GM12878 (cell line): ENCODE measurements at regions not wholly inside any gene's neighbourhood (a gene's known extent, or its start where the extent isn't known, plus 50 kb on each side); places are given as distances from the start of the nearest gene placed in this dataset.

ENCODE experiments used
- ATAC-seq: fragments of 200-7000 bp; cut with Tn5 transposase; 3 replicates; pipeline ENCODE4 v1.9.1; 2020; ENCODE audit warnings: mild to moderate bottlenecking, moderate library complexity
- BruUV-seq: library from RNA; stranded (reverse); fragments of 400-500 nt; replicated peaks from 2 replicates; lab custom pipeline; 2021; lab: Mats Ljungman, UMichigan
- CTCF ChIA-PET: fragments of 300-600 bp; sonication (Branson Sonifier 250); formaldehyde crosslinking; extraction: SDS; loops from one replicate; lab custom pipeline; 2021; ENCODE audit warnings: inconsistent platforms; lab: Yijun Ruan, JAX
- POLR2A ChIA-PET: fragments of 350-600 bp; formaldehyde crosslinking; extraction: SDS; loops from one replicate; lab custom pipeline; 2021; ENCODE audit warnings: inconsistent platforms; lab: Charles Lee
- RAD21 ChIA-PET: fragments of 300-600 bp; sonication (Branson Sonifier 250); formaldehyde crosslinking; loops from one replicate; lab custom pipeline; 2023; ENCODE audit warnings: antibody characterized with exemption; ENCODE audit not compliant: unreplicated experiment; lab: Charles Lee
- SMC1A ChIA-PET: fragments of 300-600 bp; sonication (Branson Sonifier 250); formaldehyde crosslinking; loops from one replicate; lab custom pipeline; 2023; ENCODE audit not compliant: unreplicated experiment, uncharacterized antibody; lab: Charles Lee
- DNase-seq: peaks from one replicate; pipeline ENCODE4 v3.0.0-alpha.2; 2011; ENCODE audit warnings: low read depth, low spot score
- FAIRE-seq: peaks from 3 replicates; lab custom pipeline; 2011; peaks lifted over from hg19 to GRCh38; lab: Jason Lieb, UNC
- H2AFZ ChIP-seq: 2 replicates; pipeline ENCODE4 v1.6.0; 2011; ENCODE audit warnings: low read depth, low read length, control low read depth; ENCODE audit not compliant: control insufficient read depth
- H3K27ac ChIP-seq: 2 replicates; pipeline ENCODE4 v1.5.1; 2011; ENCODE audit warnings: control low read depth; ENCODE audit not compliant: control insufficient read depth, insufficient read depth
- H3K27me3 ChIP-seq, 2 experiments: replicated peaks in 1 of 2; 2 replicates each; pipeline versions ENCODE4 v1.6.0 to v1.6.1; 2011; ENCODE audit warnings: low read length in 1 of 2; ENCODE audit not compliant: control insufficient read depth in 2 of 2, insufficient read depth in 2 of 2
- H3K36me3 ChIP-seq, 2 experiments: 2 replicates each; pipeline ENCODE4 v1.5.1; 2011; ENCODE audit warnings: low read length in 1 of 2; ENCODE audit not compliant: control insufficient read depth in 2 of 2, insufficient read depth in 2 of 2
- H3K4me1 ChIP-seq: 2 replicates; pipeline ENCODE4 v1.6.1; 2011; ENCODE audit warnings: mild to moderate bottlenecking, low read length, moderate library complexity, mixed read lengths; ENCODE audit not compliant: control insufficient read depth, insufficient read depth
- H3K4me2 ChIP-seq: 2 replicates; pipeline ENCODE4 v1.6.0; 2011; ENCODE audit warnings: control low read depth; ENCODE audit not compliant: control insufficient read depth, insufficient read depth
- H3K4me3 ChIP-seq: fragments of 200-600 bp; sonication (generic); 2 replicates; pipeline ENCODE4 v1.5.1; 2016
- H3K79me2 ChIP-seq: 2 replicates; pipeline ENCODE4 v1.6.0; 2011; ENCODE audit warnings: low read length; ENCODE audit not compliant: control insufficient read depth, insufficient read depth
- H3K9ac ChIP-seq: 2 replicates; pipeline ENCODE4 v1.8.0; 2011; ENCODE audit warnings: low read length, control low read depth, mixed read lengths; ENCODE audit not compliant: control insufficient read depth, insufficient read depth
- H3K9me3 ChIP-seq: replicated peaks from 3 replicates; pipeline ENCODE4 v1.5.1; 2011; ENCODE audit warnings: mild to moderate bottlenecking, low read length; ENCODE audit not compliant: control insufficient read depth, insufficient read depth
- H4K20me1 ChIP-seq: 2 replicates; pipeline ENCODE4 v1.6.0; 2011; ENCODE audit not compliant: control insufficient read depth, insufficient read depth
- BCL3 ChIP-seq: IDR thresholded peaks from 2 replicates; pipeline ENCODE4 v1.6.1; 2011; ENCODE audit warnings: borderline replicate concordance, low read depth, mild to moderate bottlenecking, moderate library complexity, low read length; ENCODE audit not compliant: insufficient read depth, poor library complexity, severe bottlenecking
- BMI1 ChIP-seq: fragments of 450-650 bp; IDR thresholded peaks from 2 replicates; pipeline ENCODE4 v1.6.1; 2016; ENCODE audit warnings: mild to moderate bottlenecking, moderate library complexity, borderline replicate concordance
- CBX5 ChIP-seq: sonication (generic); IDR thresholded peaks from 2 replicates; pipeline ENCODE4 v1.6.1; 2016; ENCODE audit warnings: low read depth, moderate library complexity, mild to moderate bottlenecking, inconsistent platforms
- CHD2 ChIP-seq: IDR thresholded peaks from 2 replicates; pipeline ENCODE4 v1.6.1; 2011; ENCODE audit warnings: low read depth, low read length, improper control_type of control experiment, borderline replicate concordance
- E4F1 ChIP-seq: fragments of 450-650 bp; IDR thresholded peaks from 2 replicates; pipeline ENCODE4 v1.6.1; 2018; ENCODE audit warnings: borderline replicate concordance, mild to moderate bottlenecking; ENCODE audit not compliant: partially characterized antibody
- EED ChIP-seq: sonication (generic); IDR thresholded peaks from 2 replicates; pipeline ENCODE4 v1.6.1; 2016; ENCODE audit warnings: antibody characterized with exemption, low read depth
- ETV6 ChIP-seq, 2 experiments: fragments of 450-650 bp in 1 of 2; IDR thresholded peaks in 1 of 2; conservative IDR thresholded peaks in 1 of 2; 2 replicates each; pipeline ENCODE4 v1.6.1; 2014; ENCODE audit warnings: antibody characterized with exemption in 1 of 2, borderline replicate concordance in 1 of 2, low read depth in 1 of 2, mild to moderate bottlenecking in 1 of 2, moderate library complexity in 1 of 2
- HDAC2 ChIP-seq: fragments of 200-600 bp; sonication (generic); IDR thresholded peaks from 2 replicates; pipeline ENCODE4 v1.6.1; 2017
- KAT2A ChIP-seq: conservative IDR thresholded peaks from 2 replicates; pipeline ENCODE4 v1.6.1; 2011; ENCODE audit warnings: low read depth, low read length; ENCODE audit not compliant: control insufficient read depth
- NFYB ChIP-seq: IDR thresholded peaks from 2 replicates; pipeline ENCODE4 v1.6.1; 2011; ENCODE audit warnings: low read depth, mild to moderate bottlenecking, low read length, improper control_type of control experiment, moderate library complexity; ENCODE audit not compliant: insufficient read depth
- PML ChIP-seq: IDR thresholded peaks from 2 replicates; pipeline ENCODE4 v1.6.1; 2012; ENCODE audit warnings: low read length, inconsistent platforms
- RB1 ChIP-seq: fragments of 450-650 bp; formaldehyde crosslinking; IDR thresholded peaks from 2 replicates; pipeline ENCODE4 v1.6.1; 2017; ENCODE audit warnings: mild to moderate bottlenecking, borderline replicate concordance
- SMC3 ChIP-seq: IDR thresholded peaks from 2 replicates; pipeline ENCODE4 v1.6.1; 2011; ENCODE audit warnings: low read length, improper control_type of control experiment, borderline replicate concordance
- TARDBP ChIP-seq: IDR thresholded peaks from 2 replicates; pipeline ENCODE4 v1.6.1; 2016; ENCODE audit warnings: borderline replicate concordance
- TCF3 ChIP-seq: IDR thresholded peaks from 2 replicates; pipeline ENCODE4 v1.6.1; 2012; ENCODE audit warnings: low read depth, mild to moderate bottlenecking, low read length, borderline replicate concordance; ENCODE audit not compliant: insufficient read depth
- TCF7 ChIP-seq: IDR thresholded peaks from 2 replicates; pipeline ENCODE4 v1.6.1; 2014; ENCODE audit warnings: antibody characterized with exemption, borderline replicate concordance
- ZNF274 ChIP-seq: IDR thresholded peaks from one replicate; pipeline ENCODE4 v1.8.0; 2011; ENCODE audit not compliant: insufficient read length, insufficient read depth
- WGBS: methylation state at CpG from one replicate; pipeline ENCODE4 v1.1.6; 2016; ENCODE audit warnings: low lambda C conversion rate; ENCODE audit not compliant: insufficient replicate concordance, insufficient coverage; ENCODE audit errors: missing lambda C conversion rate; 5-methylcytosine and 5-hydroxymethylcytosine counted together
- in situ Hi-C: fragments of 300-500 bp; cut with MboI; formaldehyde crosslinking; loops from 9 replicates; pipeline ENCODE4 v1.14.3; 2018; ENCODE audit warnings: mixed read lengths
- intact Hi-C: fragments of 100-400 bp; cut with micrococcal nuclease; formaldehyde crosslinking; loops from one replicate; pipeline ENCODE4 v1.14.2; 2022; ENCODE audit not compliant: unreplicated experiment

DNA sequence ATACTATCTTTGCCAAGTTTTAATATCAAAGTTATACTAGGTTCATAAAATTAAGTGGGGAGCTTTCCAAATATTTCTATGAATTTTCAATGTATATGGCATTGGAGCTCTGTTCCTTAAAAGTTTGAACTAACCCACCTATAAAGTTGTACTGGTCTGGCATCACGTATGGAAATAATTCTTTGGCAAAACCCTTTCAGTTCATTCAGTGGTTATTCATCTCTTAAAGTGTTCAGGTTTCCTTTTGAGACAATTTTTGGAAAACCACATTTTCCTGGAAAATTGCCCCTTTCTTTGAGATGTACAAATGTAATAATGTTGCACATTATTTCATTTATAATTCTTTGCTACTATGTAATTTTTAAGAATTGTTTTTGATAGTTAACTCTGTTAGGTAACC, 62.5 kb upstream of the INPP5A start:
- intact Hi-C loops, result no loop called here
- FAIRE-seq, result no peak
- CTCF ChIA-PET, result no interaction called here

More for the DNA sequence above, 62.5 kb upstream of the INPP5A start:
- Histone ChIP-seq H2AFZ (no peak overlapping the region), H3K27ac (no peak overlapping the region), H4K20me1 (no peaks in the 10 kb centered on the region; the same call in 1 of the 2 replicates), H3K4me1 (no peaks in the 10 kb centered on the region), H3K4me2 (no peak overlapping the region), H3K36me3 (no peaks in the 10 kb centered on the region), H3K9me3 (no peaks in the 10 kb centered on the region; the same call in 2 of the 3 replicates), H3K27me3 (no peaks in the 10 kb centered on the region), H3K4me3 (no peak overlapping the region), H3K9ac (no peak overlapping the region), H3K79me2 (no peaks in the 10 kb centered on the region)
- WGBS, result 28% methylated on average over 1 of the region's 1 CpG
- ChIA-PET RAD21 (interaction anchor here (1.0 kb wide), 1 partner anchor 97 kb away, joined by 3 read pairs; no protein-coding TSS in a partner anchor), SMC1A (no interaction called here), POLR2A (no interaction called here)
- in situ Hi-C loops, result no loop called here
- DNase-seq (no peak), ATAC-seq (no peak)
- BruUV-seq, result no TSS peak
- TF ChIP-seq CHD2, result no peak
- no peak for TF ChIP-seq TARDBP
- TF ChIP-seq EED, result no peak
- TF ChIP-seq TCF7, result no peak
- TF ChIP-seq ETV6 (conservative IDR thresholded peaks at IDR 0.05 in 1 of 2, IDR thresholded peaks at IDR 0.05 in 1 of 2; ENCODE audit: borderline replicate concordance in 1 of 2, low read depth in 1 of 2), result no peak
- TF ChIP-seq BCL3, result no peak
- TF ChIP-seq KAT2A, result no peak
- no peak for TF ChIP-seq HDAC2
- TF ChIP-seq NFYB, result no peak
- no peak for TF ChIP-seq ZNF274
- no peak for TF ChIP-seq PML
- TF ChIP-seq SMC3, result no peak
- TF ChIP-seq TCF3, result no peak
- TF ChIP-seq RB1, result no peak
- TF ChIP-seq E4F1, result no peak
- no peak for TF ChIP-seq BMI1
- TF ChIP-seq CBX5, result no peak
